Testis (tissue), 2 donors: ENCODE measurements at regions not wholly inside any gene's neighbourhood (a gene's known extent, or its start where the extent isn't known, plus 50 kb on each side); places are given as distances from the start of the nearest gene placed in this dataset.

Experiments used
- DNase-seq: peaks from one replicate; pipeline ENCODE4 v3.0.0-alpha.2; 2019
- H3K27ac ChIP-seq, 2 donors: fragments of 200-600 bp; sonication (generic); one replicate each; pipeline ENCODE4 v1.5.1; 2019
- H3K27me3 ChIP-seq: fragments of 200-600 bp; sonication (generic); one replicate; pipeline ENCODE4 v1.5.1; 2019
- H3K36me3 ChIP-seq: fragments of 200-600 bp; sonication (generic); one replicate; pipeline ENCODE4 v1.5.1; 2017; ENCODE audit warnings: low read depth; ENCODE audit errors: missing control alignments
- H3K4me1 ChIP-seq: fragments of 200-600 bp; sonication (generic); one replicate; pipeline ENCODE4 v1.5.1; 2019
- H3K4me3 ChIP-seq, 2 donors: fragments of 200-600 bp; sonication (generic); one replicate each; pipeline ENCODE4 v1.5.1; 2017 to 2019
- H3K9me3 ChIP-seq: fragments of 200-600 bp; sonication (generic); one replicate; pipeline ENCODE4 v1.5.1; 2017
- POLR2A ChIP-seq: fragments of 450-650 bp; IDR thresholded peaks from one replicate; pipeline ENCODE4 v1.6.1; 2017; ENCODE audit warnings: antibody characterized with exemption, mild to moderate bottlenecking, moderate library complexity
- WGBS, 2 donors: methylation state at CpG; one replicate each; pipeline ENCODE4 v1.1.5; 2018; 5-methylcytosine and 5-hydroxymethylcytosine counted together
- intact Hi-C: fragments of 100-400 bp; cut with DNase I; formaldehyde crosslinking; loops from one replicate; pipeline ENCODE4 v1.15.1; 2023; ENCODE audit warnings: low total_unique reads
- TF ChIP-seq, protein P1 (sequence below), 3 experiments: fragments of 450-650 bp in 2 of 3; fragments of 200-600 bp in 1 of 3; sonication (generic) in 1 of 3; IDR thresholded peaks; one replicate each; pipeline ENCODE4 v1.5.1; 2016 to 2019; ENCODE audit warnings: antibody characterized with exemption in 3 of 3, mild to moderate bottlenecking in 2 of 3, moderate library complexity in 1 of 3

DNA sequence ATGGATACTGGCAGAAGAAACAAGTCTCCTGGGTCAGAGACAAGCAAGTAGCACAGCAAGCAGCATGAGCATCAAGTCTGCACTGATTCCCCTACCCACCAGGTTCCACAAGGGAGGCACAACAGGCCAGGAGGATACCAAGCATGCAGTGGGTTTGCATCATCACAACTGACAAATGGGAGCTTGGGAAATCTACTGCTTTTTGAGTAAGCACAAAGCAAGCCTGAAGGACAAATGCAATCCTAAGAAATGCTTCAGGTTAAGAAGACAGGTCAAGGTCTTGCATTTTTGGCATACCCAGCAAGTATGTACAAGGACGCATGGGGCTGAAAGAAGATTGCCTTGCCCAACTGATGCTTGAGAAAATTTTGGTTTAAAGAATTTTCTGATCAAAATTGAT, 279.6 kb downstream of the PDGFC start:
- no peaks in the 10 kb centered on the region for H3K27me3 ChIP-seq
- no peaks in the 10 kb centered on the region for H3K9me3 ChIP-seq
- no peaks in the 10 kb centered on the region for H3K36me3 ChIP-seq
- WGBS, 2 donors: 29 to 41% methylated on average over 1 of the region's 1 CpG
- DNase-seq: no peak
- H3K4me3 ChIP-seq: no peak overlapping the region
- H3K4me1 ChIP-seq: no peaks in the 10 kb centered on the region
- H3K27ac ChIP-seq: no peak overlapping the region
- TF ChIP-seq POLR2A: no peak
- TF ChIP-seq, protein P1, sequence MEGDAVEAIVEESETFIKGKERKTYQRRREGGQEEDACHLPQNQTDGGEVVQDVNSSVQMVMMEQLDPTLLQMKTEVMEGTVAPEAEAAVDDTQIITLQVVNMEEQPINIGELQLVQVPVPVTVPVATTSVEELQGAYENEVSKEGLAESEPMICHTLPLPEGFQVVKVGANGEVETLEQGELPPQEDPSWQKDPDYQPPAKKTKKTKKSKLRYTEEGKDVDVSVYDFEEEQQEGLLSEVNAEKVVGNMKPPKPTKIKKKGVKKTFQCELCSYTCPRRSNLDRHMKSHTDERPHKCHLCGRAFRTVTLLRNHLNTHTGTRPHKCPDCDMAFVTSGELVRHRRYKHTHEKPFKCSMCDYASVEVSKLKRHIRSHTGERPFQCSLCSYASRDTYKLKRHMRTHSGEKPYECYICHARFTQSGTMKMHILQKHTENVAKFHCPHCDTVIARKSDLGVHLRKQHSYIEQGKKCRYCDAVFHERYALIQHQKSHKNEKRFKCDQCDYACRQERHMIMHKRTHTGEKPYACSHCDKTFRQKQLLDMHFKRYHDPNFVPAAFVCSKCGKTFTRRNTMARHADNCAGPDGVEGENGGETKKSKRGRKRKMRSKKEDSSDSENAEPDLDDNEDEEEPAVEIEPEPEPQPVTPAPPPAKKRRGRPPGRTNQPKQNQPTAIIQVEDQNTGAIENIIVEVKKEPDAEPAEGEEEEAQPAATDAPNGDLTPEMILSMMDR (IDR thresholded peaks at IDR 0.05): no peak
- intact Hi-C loops: no loop called here

DNA sequence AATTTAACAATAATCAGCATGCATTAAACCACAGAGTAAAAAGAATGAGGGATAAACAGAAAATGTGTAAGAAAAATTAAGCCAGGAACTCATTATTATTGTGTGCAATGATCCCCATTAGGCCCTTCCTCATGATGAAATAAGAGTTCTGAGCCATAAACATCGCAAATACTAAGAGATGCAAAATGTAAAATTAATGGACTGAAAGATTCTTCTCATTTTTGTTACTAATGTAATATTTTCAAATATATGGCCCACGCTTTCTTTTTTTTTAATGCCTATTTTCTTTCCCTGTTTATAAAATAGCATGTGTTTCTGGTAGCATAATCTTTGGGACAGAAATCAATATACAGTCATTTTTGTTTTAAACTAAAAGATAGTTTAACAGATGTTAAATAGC, 281.0 kb downstream of the PDGFC start:
- H3K27me3 ChIP-seq: no peaks in the 10 kb centered on the region
- intact Hi-C loops: no loop called here
- H3K36me3 ChIP-seq: no peaks in the 10 kb centered on the region
- DNase-seq: no peak
- WGBS, 2 donors: 96 to 100% methylated on average over 2 of the region's 2 CpGs
- no peaks in the 10 kb centered on the region for H3K9me3 ChIP-seq
- no peak overlapping the region for H3K4me3 ChIP-seq
- H3K4me1 ChIP-seq: no peaks in the 10 kb centered on the region
- TF ChIP-seq POLR2A: no peak
- TF ChIP-seq, protein P1 (IDR thresholded peaks at IDR 0.05): no peak
- H3K27ac ChIP-seq: no peak overlapping the region

DNA sequence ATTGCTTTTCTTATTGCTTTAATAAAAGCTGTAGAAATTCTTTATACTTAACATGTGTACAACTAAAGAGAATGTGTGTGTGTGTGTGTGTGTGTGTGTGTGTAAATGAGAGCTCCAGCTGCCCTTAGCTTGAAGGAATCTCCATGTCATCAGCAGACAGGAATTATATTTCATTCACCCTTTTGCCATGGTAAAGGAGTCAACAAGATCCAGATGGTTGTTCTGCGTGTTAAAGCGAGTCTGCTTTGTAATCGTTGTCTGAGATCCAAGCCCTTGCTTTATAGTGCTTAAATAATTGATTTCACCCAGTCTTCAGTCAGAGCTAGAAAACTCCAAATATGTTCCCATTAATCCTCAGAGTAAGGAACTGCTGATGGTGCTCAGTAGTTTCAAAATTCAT, 285.5 kb downstream of the PDGFC start:
- no peaks in the 10 kb centered on the region for H3K36me3 ChIP-seq
- intact Hi-C loops: no loop called here
- no peaks in the 10 kb centered on the region for H3K4me1 ChIP-seq
- H3K9me3 ChIP-seq: no peaks in the 10 kb centered on the region
- WGBS, 2 donors: 50 to 61% methylated on average over 3 of the region's 3 CpGs
- TF ChIP-seq, protein P1 (IDR thresholded peaks at IDR 0.05): no peak
- no peak for TF ChIP-seq POLR2A
- H3K4me3 ChIP-seq: no peak overlapping the region
- DNase-seq: no peak
- H3K27me3 ChIP-seq: no peaks in the 10 kb centered on the region
- H3K27ac ChIP-seq: no peak overlapping the region

DNA sequence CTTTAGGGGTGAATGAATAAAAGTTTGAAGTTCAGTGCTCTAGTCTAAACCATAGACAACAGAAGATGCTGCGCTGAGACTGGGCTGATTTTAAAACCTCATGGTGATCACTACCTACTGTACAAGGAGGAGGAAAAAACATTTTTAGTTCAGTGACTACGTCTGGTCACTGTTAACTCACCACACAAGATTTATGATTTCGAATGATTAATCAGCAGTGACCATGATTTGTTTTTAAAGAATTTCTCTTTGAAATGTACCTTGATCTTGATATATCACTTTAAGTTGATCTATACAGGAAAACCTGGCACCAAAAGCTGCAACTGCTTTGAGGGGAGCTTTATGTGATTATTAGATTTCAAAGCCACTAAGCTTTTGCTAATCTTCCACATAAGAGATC, 286.3 kb downstream of the PDGFC start:
- 88 to 94% methylated on average over 3 of the region's 3 CpGs for WGBS, 2 donors

DNA sequence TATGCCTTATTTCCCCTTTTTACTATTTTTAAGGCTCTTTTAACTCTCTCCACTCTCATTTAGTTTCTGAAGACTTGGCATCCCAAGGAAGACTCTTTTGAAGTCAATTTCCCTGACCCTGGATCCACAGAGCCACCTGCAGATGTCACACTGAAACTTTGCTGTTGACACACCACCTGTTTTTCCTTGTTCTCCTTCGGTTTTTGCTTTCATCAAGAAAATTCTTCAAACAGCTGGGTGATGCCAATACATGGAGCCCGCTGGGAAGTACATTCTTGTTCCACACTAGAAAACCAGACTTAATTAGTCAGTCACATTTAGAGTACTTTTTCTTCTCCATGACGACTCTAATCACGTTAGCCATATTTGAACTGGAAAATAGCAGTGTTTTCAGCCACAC, 293.9 kb downstream of the PDGFC start:
- intact Hi-C loops: no loop called here
- H3K4me1 ChIP-seq: no peaks in the 10 kb centered on the region
- TF ChIP-seq, protein P1 (IDR thresholded peaks at IDR 0.05): no peak
- TF ChIP-seq POLR2A: no peak
- H3K9me3 ChIP-seq: no peaks in the 10 kb centered on the region
- DNase-seq: no peak
- H3K4me3 ChIP-seq: no peak overlapping the region
- H3K36me3 ChIP-seq: no peaks in the 10 kb centered on the region
- H3K27ac ChIP-seq: no peak overlapping the region
- 73 to 74% methylated on average over 4 of the region's 4 CpGs for WGBS, 2 donors
- H3K27me3 ChIP-seq: no peaks in the 10 kb centered on the region

More for the DNA sequence above, 286.3 kb downstream of the PDGFC start:
- DNase-seq: no peak
- Histone ChIP-seq H3K27me3 (no peaks in the 10 kb centered on the region), H3K4me3 (no peak overlapping the region), H3K4me1 (no peaks in the 10 kb centered on the region), H3K36me3 (no peaks in the 10 kb centered on the region), H3K9me3 (no peaks in the 10 kb centered on the region), H3K27ac (no peak overlapping the region)
- intact Hi-C loops: no loop called here
- no peak for TF ChIP-seq POLR2A
- TF ChIP-seq, protein P1 (IDR thresholded peaks at IDR 0.05): no peak
